WTC11 (cell line): ENCODE measurements at regions not wholly inside any gene's neighbourhood (a gene's known extent, or its start where the extent isn't known, plus 50 kb on each side); places are given as distances from the start of the nearest gene placed in this dataset.

Source experiments
- NFE2L1 ChIP-seq: sonication (generic); formaldehyde crosslinking; IDR thresholded peaks from 2 replicates; pipeline ENCODE4 v1.8.1; 2023; ENCODE audit warnings: missing genetic modification reagents
- NR1H2 ChIP-seq: sonication (generic); formaldehyde crosslinking; IDR thresholded peaks from 2 replicates; pipeline ENCODE4 v1.9.0; 2021; ENCODE audit warnings: mild to moderate bottlenecking, moderate library complexity, missing genetic modification reagents
- TEAD4 ChIP-seq: sonication (generic); formaldehyde crosslinking; IDR thresholded peaks from 2 replicates; pipeline ENCODE4 v1.8.0; 2022; ENCODE audit warnings: mild to moderate bottlenecking, missing genetic modification reagents
- TF ChIP-seq, protein P1 (sequence below): sonication (generic); formaldehyde crosslinking; IDR thresholded peaks from 2 replicates; pipeline ENCODE4 v1.8.1; 2023; ENCODE audit warnings: mild to moderate bottlenecking, missing genetic modification reagents, moderate library complexity

DNA sequence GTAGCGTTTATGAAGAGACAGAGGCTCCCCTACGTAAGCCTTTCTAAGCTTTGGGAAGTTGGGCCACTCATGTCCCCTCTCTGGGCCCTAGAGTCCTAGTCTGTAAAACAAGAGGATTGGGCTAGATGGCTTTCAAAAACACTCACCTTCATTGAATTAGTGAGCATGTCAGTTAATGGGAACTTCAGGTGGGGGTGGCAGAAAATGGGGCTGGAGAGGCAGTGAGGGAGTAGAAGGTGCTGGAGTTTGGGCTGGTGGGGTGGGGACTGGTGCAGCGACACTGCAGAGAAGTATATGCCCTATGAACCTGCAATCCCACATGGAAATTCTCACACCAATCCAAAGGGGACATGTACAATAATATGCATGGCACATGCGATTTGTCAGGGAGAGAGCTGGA, 182.7 kb downstream of the C1orf94 start:
- TF ChIP-seq NFE2L1 (no peak), TEAD4 (CRISPR knock-in tag) (no peak), NR1H2 (CRISPR knock-in tag) (no peak)
- TF ChIP-seq, protein P1, sequence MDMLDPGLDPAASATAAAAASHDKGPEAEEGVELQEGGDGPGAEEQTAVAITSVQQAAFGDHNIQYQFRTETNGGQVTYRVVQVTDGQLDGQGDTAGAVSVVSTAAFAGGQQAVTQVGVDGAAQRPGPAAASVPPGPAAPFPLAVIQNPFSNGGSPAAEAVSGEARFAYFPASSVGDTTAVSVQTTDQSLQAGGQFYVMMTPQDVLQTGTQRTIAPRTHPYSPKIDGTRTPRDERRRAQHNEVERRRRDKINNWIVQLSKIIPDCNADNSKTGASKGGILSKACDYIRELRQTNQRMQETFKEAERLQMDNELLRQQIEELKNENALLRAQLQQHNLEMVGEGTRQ = no peak
